NCI-H1092 treated with DMSO at 0.1 percent for 48 hours (cell line): ENCODE measurements at regions not wholly inside any gene's neighbourhood (a gene's known extent, or its start where the extent isn't known, plus 50 kb on each side); places are given as distances from the start of the nearest gene placed in this dataset.
"Not testable (repeated sequence)": the region's sequence is repeated elsewhere in the genome, so short reads cannot be mapped to it uniquely, and the experiment has no call there.

Experiments used
- DNase-seq: peaks from one replicate; lab custom pipeline; 2025; lab: John Stamatoyannopoulos, UW

- not testable (repeated sequence) for DNase-seq
Measured at GRCh38 chr5:43818394-43818793, 215.4 kb downstream of the NNT start.

DNA sequence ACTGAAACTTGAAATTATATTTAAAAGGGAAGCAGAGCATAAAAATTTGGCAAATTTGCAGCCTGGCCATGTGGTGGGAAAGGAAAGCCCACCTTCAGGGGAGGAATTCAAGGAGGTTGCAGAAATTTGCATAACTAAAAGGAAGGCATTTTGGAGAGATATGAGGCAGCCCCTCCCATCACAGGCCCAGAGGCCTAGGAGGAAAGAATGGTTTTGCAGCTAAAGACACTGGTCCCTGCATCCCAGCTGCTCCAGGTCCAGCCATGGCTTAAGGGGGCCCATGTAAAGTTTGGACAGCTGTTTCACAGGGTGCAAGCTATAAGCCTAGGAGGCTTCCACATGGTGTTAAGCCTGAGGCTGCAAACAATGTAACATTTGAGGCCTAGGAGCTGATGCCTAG, 212.5 kb downstream of the NNT start:
- DNase-seq, result no peak

DNA sequence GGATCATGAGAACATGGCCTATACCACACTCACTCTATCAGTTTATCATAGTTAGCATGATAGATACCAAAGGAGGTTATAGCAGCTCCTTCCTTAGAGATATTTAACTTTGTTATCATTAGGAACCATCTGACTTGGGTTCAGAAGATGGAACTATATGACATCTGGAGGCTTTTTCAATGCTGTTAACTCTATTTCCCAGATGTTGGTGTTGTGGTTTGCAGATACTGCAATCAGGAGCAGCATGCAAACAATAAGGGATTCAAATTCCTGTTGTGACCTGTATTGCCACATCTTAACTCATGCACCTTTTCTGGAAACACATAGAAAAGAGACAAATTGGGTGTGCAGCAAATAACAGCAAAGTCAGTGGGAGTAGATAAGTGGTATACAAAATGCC, 201.7 kb downstream of the NNT start:
- DNase-seq, result no peak

DNA sequence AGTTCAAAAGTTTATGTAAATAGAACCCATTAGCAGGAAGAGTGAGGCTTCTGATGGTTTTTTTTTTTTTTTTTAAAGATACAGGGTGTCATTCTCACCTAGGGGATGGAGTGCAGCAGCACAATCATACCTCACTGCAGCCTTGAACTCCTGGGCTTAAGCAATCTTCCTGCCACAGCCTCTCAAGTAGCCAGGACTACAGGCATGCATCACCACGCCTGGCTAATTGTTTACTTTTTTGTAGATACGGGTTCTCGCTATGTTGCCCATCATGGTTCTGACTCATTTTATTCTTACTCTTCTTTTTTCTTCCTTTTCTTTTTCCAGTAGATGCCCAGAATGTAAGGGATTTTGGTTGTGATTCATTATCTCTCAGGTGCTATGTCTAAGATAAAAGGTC, 201.1 kb downstream of the NNT start:
- no peak for DNase-seq

GRCh38 chr5:43802651-43803050, 199.7 kb downstream of the NNT start:
- no peak for DNase-seq

DNA sequence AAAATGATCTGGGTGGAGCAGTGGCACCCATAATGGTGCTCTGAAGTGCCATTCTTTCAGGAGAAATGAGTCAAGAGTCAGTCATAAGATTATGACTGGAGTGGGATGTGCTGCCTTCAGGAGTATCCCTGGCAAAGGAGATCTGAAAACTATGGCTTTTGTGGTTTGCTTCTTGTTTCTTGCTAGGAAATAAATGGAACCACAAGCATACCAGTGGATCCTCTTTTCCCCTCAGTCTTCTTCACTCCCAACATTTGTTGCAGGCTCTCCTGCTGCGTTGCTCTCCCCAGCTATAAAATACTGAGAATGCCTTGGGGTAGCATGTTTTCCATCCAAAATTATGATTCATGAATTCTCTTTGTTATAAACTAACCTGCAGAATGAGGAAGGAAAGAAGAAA, 199.1 kb downstream of the NNT start:
- no peak for DNase-seq

- no peak for DNase-seq
Measured at GRCh38 chr5:43798740-43799139, 195.8 kb downstream of the NNT start.

DNA sequence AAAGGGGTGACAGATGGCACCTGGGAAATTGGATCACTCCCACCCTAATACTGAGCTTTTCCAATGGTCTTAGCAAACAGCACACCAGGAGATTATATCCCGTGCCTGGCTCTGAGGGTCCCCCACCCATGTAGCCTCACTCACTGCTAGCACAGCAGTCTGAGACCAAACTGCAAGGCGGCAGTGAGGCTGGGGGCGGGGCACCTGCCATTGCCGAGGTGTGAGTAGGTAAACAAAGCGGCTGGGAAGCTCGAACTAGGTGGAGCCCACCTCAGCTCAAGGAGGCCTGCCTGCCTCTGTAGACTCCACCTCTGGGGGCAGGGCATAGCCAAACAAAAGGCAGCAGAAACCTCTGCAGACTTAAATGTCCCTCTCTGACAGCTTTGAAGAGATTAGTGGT, 188.9 kb downstream of the NNT start:
- DNase-seq, result not testable (repeated sequence)

DNA sequence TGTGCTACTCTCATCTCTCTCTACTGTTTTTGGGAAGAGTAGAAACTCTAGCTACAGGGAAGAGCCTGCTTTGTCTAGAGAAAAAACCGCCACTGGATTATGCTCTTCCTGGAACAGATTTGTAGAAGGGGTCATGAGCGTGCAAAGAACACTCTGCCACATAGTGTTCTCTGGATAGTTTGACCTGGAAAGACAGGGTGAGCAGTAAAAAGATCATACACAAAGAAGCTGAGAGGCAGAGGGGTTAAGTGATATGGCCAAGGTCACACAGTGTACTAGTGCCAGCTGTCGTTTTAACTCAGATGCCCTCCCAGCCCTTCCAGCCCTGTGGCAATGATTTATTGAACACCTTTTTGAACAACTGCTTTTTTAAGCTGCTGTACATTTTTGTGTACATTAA, 182.2 kb downstream of the NNT start:
- DNase-seq, result no peak

DNA sequence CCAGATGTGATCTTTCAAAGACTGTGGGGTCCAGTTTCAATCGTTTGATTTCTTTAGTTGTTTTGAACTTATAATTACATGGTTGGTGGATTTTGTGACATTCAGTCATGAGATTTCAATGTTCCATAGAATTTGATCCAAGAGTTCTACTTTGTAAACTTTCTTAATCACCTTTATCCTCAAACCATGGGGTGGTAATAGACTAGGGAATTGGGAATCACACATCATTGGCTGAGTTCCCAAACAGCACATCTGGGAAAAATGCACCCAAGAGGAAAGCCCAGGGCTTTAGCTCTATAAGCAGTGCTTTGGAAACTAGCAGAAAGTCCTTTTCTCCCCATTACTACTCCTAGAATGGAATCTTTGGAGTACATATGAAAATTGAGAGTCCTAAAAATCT, 177.6 kb downstream of the NNT start:
- no peak for DNase-seq

DNA sequence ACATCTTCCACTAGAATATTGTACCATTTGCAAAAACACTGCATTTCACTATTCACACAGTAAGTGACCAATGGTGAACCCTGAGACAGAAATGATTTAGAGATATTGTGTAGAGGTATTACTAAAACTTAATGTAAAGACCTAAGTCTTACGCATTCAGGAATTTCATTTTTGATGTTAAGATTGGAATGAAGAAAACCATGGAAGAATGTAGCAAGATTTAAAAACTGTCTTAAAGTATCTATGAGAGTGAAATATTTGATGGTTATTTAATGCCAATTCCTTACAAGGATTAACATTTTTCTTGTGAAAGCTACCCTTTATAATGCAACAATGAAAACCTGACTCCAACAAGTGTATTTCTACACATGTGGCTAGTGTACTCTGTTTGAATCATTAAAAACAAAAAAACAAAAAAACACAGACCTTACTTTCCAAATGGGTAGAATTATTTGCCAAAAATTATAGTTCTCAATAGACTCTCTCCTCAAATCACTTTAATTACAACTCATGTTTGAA, 172.0 kb downstream of the NNT start:
- DNase-seq, result no peak

GRCh38 chr5:43773478-43773844, 170.5 kb downstream of the NNT start:
- DNase-seq, result no peak

GRCh38 chr5:43772764-43773477, 169.9 kb downstream of the NNT start:
- DNase-seq, result no peak

- DNase-seq, result no peak
Measured at GRCh38 chr5:43772458-43772763, 169.4 kb downstream of the NNT start.

DNA sequence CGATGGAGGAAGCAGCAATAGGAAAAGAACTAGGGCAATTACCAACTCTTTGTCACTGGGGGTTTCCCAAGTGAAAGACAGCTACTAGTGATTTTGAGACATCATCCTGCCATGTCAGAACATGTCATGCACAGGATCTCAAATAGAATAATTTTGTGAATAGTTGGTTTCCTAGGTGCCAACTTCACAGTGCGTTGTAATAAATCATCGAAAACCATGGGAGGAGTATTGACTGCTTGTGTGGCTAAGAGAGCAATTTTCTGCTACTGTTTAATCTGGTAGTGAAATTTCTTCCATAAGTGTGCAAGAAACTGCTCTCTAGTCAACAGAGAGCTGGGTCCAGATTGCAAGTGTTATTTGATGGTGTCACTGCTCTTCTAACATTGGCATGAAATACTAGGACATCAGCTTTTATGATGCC, 168.6 kb downstream of the NNT start:
- DNase-seq, result no peak

GRCh38 chr5:43769571-43770355, 166.8 kb downstream of the NNT start:
- no peak for DNase-seq
